Endothelial cell of umbilical vein (primary cell): ENCODE measurements at regions not wholly inside any gene's neighbourhood (a gene's known extent, or its start where the extent isn't known, plus 50 kb on each side); places are given as distances from the start of the nearest gene placed in this dataset.

Experiments used
- BruUV-seq: library from RNA; stranded (reverse); fragments of 400-500 nt; replicated peaks from 2 replicates; lab custom pipeline; 2021; lab: Mats Ljungman, UMichigan
- CTCF ChIA-PET: fragments of 300-600, 350-600 bp; sonication (Branson Sonifier 250); formaldehyde crosslinking; loops from one replicate; lab custom pipeline; 2021; ENCODE audit warnings: antibody characterized with exemption, inconsistent platforms; lab: Charles Lee
- POLR2A ChIA-PET: fragments of 300-600, 350-600 bp; sonication (Branson Sonifier 250); formaldehyde crosslinking; loops from one replicate; lab custom pipeline; 2021; ENCODE audit warnings: antibody characterized with exemption, inconsistent platforms; lab: Charles Lee
- DNase-seq: peaks from one replicate; pipeline ENCODE4 v3.0.0-alpha.2; 2011; ENCODE audit warnings: low read depth, low spot score
- FAIRE-seq: peaks from 2 replicates; lab custom pipeline; 2011; peaks lifted over from hg19 to GRCh38; lab: Jason Lieb, UNC
- H2AFZ ChIP-seq: 2 replicates; pipeline ENCODE4 v1.6.0; 2012; ENCODE audit warnings: low read depth, low read length, control low read depth, inconsistent platforms
- H3K27ac ChIP-seq: 2 replicates; pipeline ENCODE4 v1.5.1; 2011; ENCODE audit warnings: low read depth, mild to moderate bottlenecking, control low read depth, low read length, moderate library complexity; ENCODE audit not compliant: insufficient read depth
- H3K27me3 ChIP-seq, 2 experiments: 2 replicates each; pipeline versions ENCODE4 v1.6.0 to v1.6.1; 2011; ENCODE audit warnings: low read length in 2 of 2, mixed read lengths in 1 of 2; ENCODE audit not compliant: control insufficient read depth in 2 of 2, insufficient read depth in 2 of 2
- H3K36me3 ChIP-seq, 2 experiments: 2 replicates in 1 of 2; 3 replicates in 1 of 2; pipeline ENCODE4 v1.5.1; 2011; ENCODE audit warnings: low read length in 2 of 2, mild to moderate bottlenecking in 1 of 2, moderate library complexity in 1 of 2; ENCODE audit not compliant: control insufficient read depth in 2 of 2, insufficient read depth in 2 of 2; ENCODE audit errors: extremely low read depth in 1 of 2
- H3K4me1 ChIP-seq: 3 replicates; pipeline ENCODE4 v1.5.1; 2011; ENCODE audit warnings: mild to moderate bottlenecking, low read length; ENCODE audit not compliant: control insufficient read depth, insufficient read depth; ENCODE audit errors: extremely low read depth
- H3K4me2 ChIP-seq: 2 replicates; pipeline ENCODE4 v1.6.1; 2011; ENCODE audit warnings: low read length, control low read depth, mixed read lengths; ENCODE audit not compliant: insufficient read depth
- H3K4me3 ChIP-seq, 3 experiments: fragments of 200-600 bp in 1 of 3; sonication (generic), shearing (Covaris generic) in 1 of 3; replicated peaks in 1 of 3; 2 replicates each; pipeline ENCODE4 v1.5.1; 2011 to 2016; ENCODE audit warnings: control low read depth in 3 of 3, low read length in 3 of 3, mild to moderate bottlenecking in 2 of 3, inconsistent platforms in 1 of 3, low read depth in 1 of 3, moderate library complexity in 1 of 3; ENCODE audit not compliant: insufficient read depth in 1 of 3
- H3K79me2 ChIP-seq: 2 replicates; pipeline ENCODE4 v1.6.0; 2012; ENCODE audit warnings: low read length, inconsistent platforms; ENCODE audit not compliant: control insufficient read depth, insufficient read depth
- H3K9ac ChIP-seq: replicated peaks from 2 replicates; pipeline ENCODE3; 2011; ENCODE audit warnings: low read length, control low read depth; ENCODE audit not compliant: insufficient read depth; ENCODE audit errors: extremely low read depth
- H3K9me1 ChIP-seq: replicated peaks from 3 replicates; pipeline ENCODE4 v1.6.0; 2011; ENCODE audit warnings: mild to moderate bottlenecking, low read length; ENCODE audit not compliant: control insufficient read depth, insufficient read depth; ENCODE audit errors: extremely low read depth
- H3K9me3 ChIP-seq: replicated peaks from 2 replicates; pipeline ENCODE4 v1.5.1; 2012; ENCODE audit warnings: low read length, inconsistent platforms; ENCODE audit not compliant: control insufficient read depth, insufficient read depth
- H4K20me1 ChIP-seq: replicated peaks from 2 replicates; pipeline ENCODE3; 2011; ENCODE audit warnings: mild to moderate bottlenecking, low read length; ENCODE audit not compliant: control insufficient read depth, insufficient read depth; ENCODE audit errors: extremely low read depth
- EZH2 ChIP-seq: IDR thresholded peaks from 2 replicates; pipeline ENCODE4 v1.6.1; 2012; ENCODE audit warnings: borderline replicate concordance, low read depth, mild to moderate bottlenecking, moderate library complexity, low read length, inconsistent platforms; ENCODE audit not compliant: severe bottlenecking
- FOS ChIP-seq: IDR thresholded peaks from 2 replicates; pipeline ENCODE4 v1.6.1; 2011; ENCODE audit warnings: mild to moderate bottlenecking, low read length, moderate library complexity, borderline replicate concordance; ENCODE audit not compliant: insufficient read depth
- GATA2 ChIP-seq: IDR thresholded peaks from 2 replicates; pipeline ENCODE4 v1.7.0; 2011; ENCODE audit warnings: low read depth, mild to moderate bottlenecking, moderate library complexity, mixed read lengths, low read length; ENCODE audit not compliant: insufficient read length, insufficient read depth
- JUN ChIP-seq: IDR thresholded peaks from 2 replicates; pipeline ENCODE4 v1.6.1; 2011; ENCODE audit warnings: borderline replicate concordance, low read depth; ENCODE audit not compliant: insufficient read length, insufficient read depth
- MYC ChIP-seq: IDR thresholded peaks from one replicate; pipeline ENCODE4 v1.6.1; 2011; ENCODE audit warnings: mild to moderate bottlenecking, low read depth, low read length
- POLR2A ChIP-seq: IDR thresholded peaks from 2 replicates; pipeline ENCODE4 v1.6.1; 2012; ENCODE audit warnings: low read depth, mild to moderate bottlenecking, control low read depth, low read length
- POLR2AphosphoS5 ChIP-seq: IDR thresholded peaks from 2 replicates; pipeline ENCODE4 v1.6.1; 2012; ENCODE audit warnings: low read depth, mild to moderate bottlenecking, control low read depth, low read length, moderate library complexity; ENCODE audit not compliant: insufficient read depth
- dilution Hi-C: fragments of 300-500 bp; cut with MboI; formaldehyde crosslinking; loops from one replicate; pipeline ENCODE4 v1.15.0; 2019; ENCODE audit warnings: low sequenced_read_pairs; ENCODE audit not compliant: extremely low pct_ligation_motif_present
- intact Hi-C: fragments of 100-400 bp; cut with micrococcal nuclease; formaldehyde crosslinking; loops from one replicate; pipeline ENCODE4 v1.10.0; 2022
- TF ChIP-seq, protein P1 (sequence below), 2 donors: IDR thresholded peaks; 1 replicate in 1 of 2; 2 replicates in 1 of 2; pipeline ENCODE4 v1.5.1; 2011; ENCODE audit warnings: low read length in 2 of 2, mild to moderate bottlenecking in 2 of 2, moderate library complexity in 2 of 2, control low read depth in 1 of 2, inconsistent platforms in 1 of 2, low read depth in 1 of 2; ENCODE audit not compliant: insufficient read depth in 1 of 2; ENCODE audit errors: extremely low read depth in 1 of 2
- TF ChIP-seq, protein P2 (sequence below): IDR thresholded peaks from 2 replicates; pipeline ENCODE4 v1.6.1; 2011; ENCODE audit not compliant: insufficient read depth, insufficient read length

DNA sequence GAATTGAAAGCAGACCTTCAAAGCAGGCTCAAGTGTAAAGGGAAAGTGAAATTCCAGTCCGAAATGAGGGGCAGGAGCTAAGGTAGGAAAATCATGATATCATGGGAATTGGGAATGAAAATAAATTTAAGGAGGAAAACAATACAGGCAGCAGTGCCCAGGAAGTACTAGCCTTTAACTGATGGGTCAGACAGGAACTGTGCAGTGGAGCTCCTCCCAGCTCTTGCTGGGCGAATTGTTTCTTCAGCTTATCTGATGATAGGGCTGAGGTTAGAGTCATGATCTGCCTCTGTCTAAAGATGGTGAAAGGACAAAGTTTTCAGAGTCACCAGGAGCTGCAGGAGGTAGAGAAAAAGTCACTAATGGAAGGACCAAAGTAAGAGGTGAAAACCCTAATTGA, 457.9 kb upstream of the PTCHD4 start:
- Histone ChIP-seq H3K9me1 (no peaks in the 10 kb centered on the region), H3K27ac (no peak overlapping the region), H3K36me3 (no peaks in the 10 kb centered on the region), H4K20me1 (no peaks in the 10 kb centered on the region), H3K4me1 (no peaks in the 10 kb centered on the region), H3K79me2 (no peaks in the 10 kb centered on the region), H3K27me3 (no peaks in the 10 kb centered on the region), H2AFZ (no peak overlapping the region), H3K4me2 (no peak overlapping the region), H3K9ac (no peak overlapping the region), H3K4me3 (no peak overlapping the region), H3K9me3 (no peaks in the 10 kb centered on the region)
- dilution Hi-C loops = no loop called here
- intact Hi-C loops = no loop called here
- POLR2A ChIA-PET = no interaction called here
- DNase-seq (no peak), FAIRE-seq (no peak)
- no TSS peak for BruUV-seq
- TF ChIP-seq, protein P1, sequence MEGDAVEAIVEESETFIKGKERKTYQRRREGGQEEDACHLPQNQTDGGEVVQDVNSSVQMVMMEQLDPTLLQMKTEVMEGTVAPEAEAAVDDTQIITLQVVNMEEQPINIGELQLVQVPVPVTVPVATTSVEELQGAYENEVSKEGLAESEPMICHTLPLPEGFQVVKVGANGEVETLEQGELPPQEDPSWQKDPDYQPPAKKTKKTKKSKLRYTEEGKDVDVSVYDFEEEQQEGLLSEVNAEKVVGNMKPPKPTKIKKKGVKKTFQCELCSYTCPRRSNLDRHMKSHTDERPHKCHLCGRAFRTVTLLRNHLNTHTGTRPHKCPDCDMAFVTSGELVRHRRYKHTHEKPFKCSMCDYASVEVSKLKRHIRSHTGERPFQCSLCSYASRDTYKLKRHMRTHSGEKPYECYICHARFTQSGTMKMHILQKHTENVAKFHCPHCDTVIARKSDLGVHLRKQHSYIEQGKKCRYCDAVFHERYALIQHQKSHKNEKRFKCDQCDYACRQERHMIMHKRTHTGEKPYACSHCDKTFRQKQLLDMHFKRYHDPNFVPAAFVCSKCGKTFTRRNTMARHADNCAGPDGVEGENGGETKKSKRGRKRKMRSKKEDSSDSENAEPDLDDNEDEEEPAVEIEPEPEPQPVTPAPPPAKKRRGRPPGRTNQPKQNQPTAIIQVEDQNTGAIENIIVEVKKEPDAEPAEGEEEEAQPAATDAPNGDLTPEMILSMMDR (IDR thresholded peaks at IDR 0.05; ENCODE audit: extremely low read depth in 1 of 2, insufficient read depth in 1 of 2, low read depth in 1 of 2, low read length in 2 of 2) = no peak
- no peak for TF ChIP-seq FOS
- no peak for TF ChIP-seq POLR2AphosphoS5
- TF ChIP-seq, protein P2, sequence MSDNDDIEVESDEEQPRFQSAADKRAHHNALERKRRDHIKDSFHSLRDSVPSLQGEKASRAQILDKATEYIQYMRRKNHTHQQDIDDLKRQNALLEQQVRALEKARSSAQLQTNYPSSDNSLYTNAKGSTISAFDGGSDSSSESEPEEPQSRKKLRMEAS = no peak
- TF ChIP-seq POLR2A = no peak
- no peak for TF ChIP-seq EZH2
- CTCF ChIA-PET = no interaction called here

DNA sequence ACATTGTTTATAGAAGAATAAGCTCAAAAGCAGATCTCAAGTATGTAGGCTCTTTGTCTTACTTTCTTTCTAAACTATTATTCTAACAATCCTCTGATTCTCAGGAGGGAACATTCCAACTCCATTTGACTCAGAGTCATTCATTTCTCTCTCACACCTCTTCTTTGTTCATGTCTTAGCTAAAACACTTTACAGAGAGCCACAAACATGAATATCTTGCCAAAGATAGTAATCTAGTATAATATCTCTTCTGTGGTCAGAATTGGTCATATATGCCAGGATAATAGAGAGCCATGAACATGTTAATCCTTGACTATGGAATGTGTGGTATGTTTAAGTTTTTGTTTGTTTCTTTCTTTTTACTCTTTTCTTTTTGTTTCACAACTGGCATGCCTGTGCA, 456.0 kb upstream of the PTCHD4 start:
- ChIA-PET CTCF (interaction anchor here (0.7 kb wide), 1 partner anchor 10 kb away, joined by 3 read pairs; no protein-coding TSS in a partner anchor), POLR2A (no interaction called here)
- BruUV-seq = no TSS peak
- Histone ChIP-seq H3K36me3 (no peaks in the 10 kb centered on the region), H3K27me3 (no peaks in the 10 kb centered on the region), H3K4me3 (no peak overlapping the region), H2AFZ (no peak overlapping the region), H3K27ac (no peak overlapping the region), H3K9ac (no peak overlapping the region), H4K20me1 (no peaks in the 10 kb centered on the region), H3K4me1 (no peaks in the 10 kb centered on the region), H3K79me2 (no peaks in the 10 kb centered on the region), H3K9me1 (no peaks in the 10 kb centered on the region), H3K4me2 (no peak overlapping the region), H3K9me3 (no peaks in the 10 kb centered on the region)
- intact Hi-C loops (no loop called here), dilution Hi-C loops (no loop called here)
- no peak for TF ChIP-seq EZH2
- TF ChIP-seq JUN = no peak
- TF ChIP-seq POLR2A = no peak
- TF ChIP-seq, protein P2 = no peak
- no peak for TF ChIP-seq POLR2AphosphoS5
- TF ChIP-seq FOS = no peak
- TF ChIP-seq GATA2 = no peak
- TF ChIP-seq, protein P1 (IDR thresholded peaks at IDR 0.05; ENCODE audit: extremely low read depth in 1 of 2, insufficient read depth in 1 of 2, low read depth in 1 of 2, low read length in 2 of 2) = no peak
- no peak for TF ChIP-seq MYC
- no peak for FAIRE-seq
- no peak for DNase-seq
